ENCODE measurements at regions not wholly inside any gene's neighbourhood (a gene's known extent, or its start where the extent isn't known, plus 50 kb on each side); places are given as distances from the start of the nearest gene placed in this dataset.

GRCh38 chr7:35983626-35984025 lies 169.4 kb upstream of the EEPD1 start:
- TF ChIP-seq CTCF (IDR thresholded peaks at IDR 0.05) (no peak), RAD21 (IDR thresholded peaks at IDR 0.05; ENCODE audit: low read length) (no peak), PBX3 (IDR thresholded peaks at IDR 0.05) (no peak), JUND (IDR thresholded peaks at IDR 0.05) (no peak), MXI1 (IDR thresholded peaks at IDR 0.05; ENCODE audit: low read depth, low read length) (no peak), USF2 (IDR thresholded peaks at IDR 0.05; ENCODE audit: borderline replicate concordance, low read depth, low read length) (no peak), REST (IDR thresholded peaks at IDR 0.05; ENCODE audit: low read depth, low read length) (no peak), TCF12 (IDR thresholded peaks at IDR 0.05) (no peak), TAF1 (IDR thresholded peaks at IDR 0.05; ENCODE audit: borderline replicate concordance, low read depth, low read length) (no peak), MAX (IDR thresholded peaks at IDR 0.05; ENCODE audit: low read depth) (no peak), POLR2AphosphoS5 (IDR thresholded peaks at IDR 0.05; ENCODE audit: low read depth, low read length) (no peak)

Measured in SK-N-SH (cell line).